ENCODE measurements at regions not wholly inside any gene's neighbourhood (a gene's known extent, or its start where the extent isn't known, plus 50 kb on each side); places are given as distances from the start of the nearest gene placed in this dataset.

DNA sequence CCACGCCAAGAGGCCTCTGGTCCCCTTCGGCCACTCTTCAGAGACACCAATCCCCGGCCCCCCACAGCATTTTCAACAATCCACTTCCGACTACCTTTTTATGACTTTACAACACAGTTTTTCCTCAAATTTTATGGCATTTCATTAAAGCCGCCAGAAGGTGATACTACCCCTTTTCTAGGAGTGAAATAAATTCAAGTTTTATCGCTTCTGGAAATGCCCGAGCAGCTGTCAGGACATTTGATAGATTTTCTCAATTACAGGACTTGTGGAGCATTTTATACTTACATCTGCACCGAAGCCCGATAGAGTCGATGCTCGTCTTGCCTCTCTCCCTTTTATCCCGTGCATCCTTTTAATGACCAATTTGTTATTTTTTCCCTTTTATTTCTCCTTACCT, 108.1 kb upstream of the CREB1 start:
- H3K27me3 ChIP-seq (ENCODE audit: insufficient read depth, low read length) = no peaks in the 10 kb centered on the region
- no peak overlapping the region for H3K27ac ChIP-seq (ENCODE audit: low read depth, low read length)
- ChIA-PET POLR2A (no interaction called here), CTCF (no interaction called here), RAD21 (ENCODE audit: low non-redundant PET in 1 of 2, low total read pairs in 2 of 2, uncharacterized antibody in 2 of 2, unreplicated experiment in 2 of 2) (no interaction called here)
- intact Hi-C loops (cut with micrococcal nuclease) = no loop called here
- no peak overlapping the region for H3K9ac ChIP-seq (ENCODE audit: low read length)
- no peaks in the 10 kb centered on the region for H3K79me2 ChIP-seq (ENCODE audit: insufficient read depth, low read length)
- no peak for DNase-seq (ENCODE audit: low read depth, low spot score)
- no TSS peak for BruUV-seq (replicated peaks)
- H3K9me3 ChIP-seq (ENCODE audit: control insufficient read depth in 1 of 2, insufficient read depth in 1 of 2, low read depth in 1 of 2, low read length in 2 of 2) = no peaks in the 10 kb centered on the region
- H4K20me1 ChIP-seq (ENCODE audit: insufficient read depth) = no peaks in the 10 kb centered on the region
- ATAC-seq = no peak
- H3K4me2 ChIP-seq (ENCODE audit: low read length) = no peak overlapping the region
- H3K4me1 ChIP-seq (ENCODE audit: control insufficient read depth in 1 of 2, insufficient read depth in 2 of 2, low read length in 2 of 2) = no peaks in the 10 kb centered on the region
- H3K36me3 ChIP-seq (ENCODE audit: control insufficient read depth in 1 of 2, insufficient read depth in 2 of 2, low read length in 2 of 2) = no peaks in the 10 kb centered on the region
- H3K4me3 ChIP-seq (replicated peaks in 1 of 2; ENCODE audit: low read depth in 1 of 2, low read length in 2 of 2) = no peak overlapping the region
- H2AFZ ChIP-seq (ENCODE audit: low read depth, low read length, poor library complexity, severe bottlenecking) = no peak overlapping the region
- no peaks in the 10 kb centered on the region for H3K9me2 ChIP-seq (ENCODE audit: insufficient read depth)
- TF ChIP-seq SIN3A (IDR thresholded peaks at IDR 0.05; ENCODE audit: low read depth) (no peak), TCF7L2 (IDR thresholded peaks at IDR 0.05; ENCODE audit: borderline replicate concordance, extremely low read depth, insufficient read depth, insufficient read length) (no peak), POLR2AphosphoS5 (IDR thresholded peaks at IDR 0.05; ENCODE audit: low read depth, low read length) (no peak), POLR2A (IDR thresholded peaks at IDR 0.05; ENCODE audit: borderline replicate concordance, extremely low read depth, insufficient read depth, insufficient read length) (no peak), MAX (IDR thresholded peaks at IDR 0.05) (no peak), CBX3 (IDR thresholded peaks at IDR 0.05; ENCODE audit: low read depth) (no peak), ZFX (IDR thresholded peaks at IDR 0.05) (no peak), SRF (IDR thresholded peaks at IDR 0.05; ENCODE audit: low read depth) (no peak), EGR1 (IDR thresholded peaks at IDR 0.05; ENCODE audit: low read depth) (no peak), CEBPB (IDR thresholded peaks at IDR 0.05; ENCODE audit: low read depth) (no peak), EZH2 (IDR thresholded peaks at IDR 0.05) (no peak), ELF1 (IDR thresholded peaks at IDR 0.05; ENCODE audit: borderline replicate concordance, low read depth) (no peak), SP1 (IDR thresholded peaks at IDR 0.05; ENCODE audit: low read depth) (no peak), EZH2phosphoT487 (IDR thresholded peaks at IDR 0.05; ENCODE audit: borderline replicate concordance) (no peak), JUND (IDR thresholded peaks at IDR 0.05) (no peak), RAD21 (IDR thresholded peaks at IDR 0.05; ENCODE audit: low read depth) (no peak)
- TF ChIP-seq, protein P1, sequence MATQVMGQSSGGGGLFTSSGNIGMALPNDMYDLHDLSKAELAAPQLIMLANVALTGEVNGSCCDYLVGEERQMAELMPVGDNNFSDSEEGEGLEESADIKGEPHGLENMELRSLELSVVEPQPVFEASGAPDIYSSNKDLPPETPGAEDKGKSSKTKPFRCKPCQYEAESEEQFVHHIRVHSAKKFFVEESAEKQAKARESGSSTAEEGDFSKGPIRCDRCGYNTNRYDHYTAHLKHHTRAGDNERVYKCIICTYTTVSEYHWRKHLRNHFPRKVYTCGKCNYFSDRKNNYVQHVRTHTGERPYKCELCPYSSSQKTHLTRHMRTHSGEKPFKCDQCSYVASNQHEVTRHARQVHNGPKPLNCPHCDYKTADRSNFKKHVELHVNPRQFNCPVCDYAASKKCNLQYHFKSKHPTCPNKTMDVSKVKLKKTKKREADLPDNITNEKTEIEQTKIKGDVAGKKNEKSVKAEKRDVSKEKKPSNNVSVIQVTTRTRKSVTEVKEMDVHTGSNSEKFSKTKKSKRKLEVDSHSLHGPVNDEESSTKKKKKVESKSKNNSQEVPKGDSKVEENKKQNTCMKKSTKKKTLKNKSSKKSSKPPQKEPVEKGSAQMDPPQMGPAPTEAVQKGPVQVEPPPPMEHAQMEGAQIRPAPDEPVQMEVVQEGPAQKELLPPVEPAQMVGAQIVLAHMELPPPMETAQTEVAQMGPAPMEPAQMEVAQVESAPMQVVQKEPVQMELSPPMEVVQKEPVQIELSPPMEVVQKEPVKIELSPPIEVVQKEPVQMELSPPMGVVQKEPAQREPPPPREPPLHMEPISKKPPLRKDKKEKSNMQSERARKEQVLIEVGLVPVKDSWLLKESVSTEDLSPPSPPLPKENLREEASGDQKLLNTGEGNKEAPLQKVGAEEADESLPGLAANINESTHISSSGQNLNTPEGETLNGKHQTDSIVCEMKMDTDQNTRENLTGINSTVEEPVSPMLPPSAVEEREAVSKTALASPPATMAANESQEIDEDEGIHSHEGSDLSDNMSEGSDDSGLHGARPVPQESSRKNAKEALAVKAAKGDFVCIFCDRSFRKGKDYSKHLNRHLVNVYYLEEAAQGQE (IDR thresholded peaks at IDR 0.05; ENCODE audit: low read depth) = no peak
- TF ChIP-seq, protein P2, sequence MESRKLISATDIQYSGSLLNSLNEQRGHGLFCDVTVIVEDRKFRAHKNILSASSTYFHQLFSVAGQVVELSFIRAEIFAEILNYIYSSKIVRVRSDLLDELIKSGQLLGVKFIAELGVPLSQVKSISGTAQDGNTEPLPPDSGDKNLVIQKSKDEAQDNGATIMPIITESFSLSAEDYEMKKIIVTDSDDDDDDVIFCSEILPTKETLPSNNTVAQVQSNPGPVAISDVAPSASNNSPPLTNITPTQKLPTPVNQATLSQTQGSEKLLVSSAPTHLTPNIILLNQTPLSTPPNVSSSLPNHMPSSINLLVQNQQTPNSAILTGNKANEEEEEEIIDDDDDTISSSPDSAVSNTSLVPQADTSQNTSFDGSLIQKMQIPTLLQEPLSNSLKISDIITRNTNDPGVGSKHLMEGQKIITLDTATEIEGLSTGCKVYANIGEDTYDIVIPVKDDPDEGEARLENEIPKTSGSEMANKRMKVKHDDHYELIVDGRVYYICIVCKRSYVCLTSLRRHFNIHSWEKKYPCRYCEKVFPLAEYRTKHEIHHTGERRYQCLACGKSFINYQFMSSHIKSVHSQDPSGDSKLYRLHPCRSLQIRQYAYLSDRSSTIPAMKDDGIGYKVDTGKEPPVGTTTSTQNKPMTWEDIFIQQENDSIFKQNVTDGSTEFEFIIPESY (IDR thresholded peaks at IDR 0.05; ENCODE audit: extremely low read depth, insufficient replicate concordance, low read length) = no peak
- TF ChIP-seq, protein P3, sequence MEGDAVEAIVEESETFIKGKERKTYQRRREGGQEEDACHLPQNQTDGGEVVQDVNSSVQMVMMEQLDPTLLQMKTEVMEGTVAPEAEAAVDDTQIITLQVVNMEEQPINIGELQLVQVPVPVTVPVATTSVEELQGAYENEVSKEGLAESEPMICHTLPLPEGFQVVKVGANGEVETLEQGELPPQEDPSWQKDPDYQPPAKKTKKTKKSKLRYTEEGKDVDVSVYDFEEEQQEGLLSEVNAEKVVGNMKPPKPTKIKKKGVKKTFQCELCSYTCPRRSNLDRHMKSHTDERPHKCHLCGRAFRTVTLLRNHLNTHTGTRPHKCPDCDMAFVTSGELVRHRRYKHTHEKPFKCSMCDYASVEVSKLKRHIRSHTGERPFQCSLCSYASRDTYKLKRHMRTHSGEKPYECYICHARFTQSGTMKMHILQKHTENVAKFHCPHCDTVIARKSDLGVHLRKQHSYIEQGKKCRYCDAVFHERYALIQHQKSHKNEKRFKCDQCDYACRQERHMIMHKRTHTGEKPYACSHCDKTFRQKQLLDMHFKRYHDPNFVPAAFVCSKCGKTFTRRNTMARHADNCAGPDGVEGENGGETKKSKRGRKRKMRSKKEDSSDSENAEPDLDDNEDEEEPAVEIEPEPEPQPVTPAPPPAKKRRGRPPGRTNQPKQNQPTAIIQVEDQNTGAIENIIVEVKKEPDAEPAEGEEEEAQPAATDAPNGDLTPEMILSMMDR (IDR thresholded peaks at IDR 0.05 in 2 of 3, conservative IDR thresholded peaks at IDR 0.05 in 1 of 3; ENCODE audit: borderline replicate concordance in 1 of 3, insufficient read depth in 1 of 3, low read depth in 2 of 3, low read length in 2 of 3) = no peak
